NCI-H1105 treated with DMSO at 0.1 percent for 48 hours (cell line): ENCODE measurements at regions not wholly inside any gene's neighbourhood (a gene's known extent, or its start where the extent isn't known, plus 50 kb on each side); places are given as distances from the start of the nearest gene placed in this dataset.

Source experiments
- DNase-seq: peaks from one replicate; lab custom pipeline; 2025; lab: John Stamatoyannopoulos, UW

- no peak for DNase-seq
These were observed 448.6 kb upstream of the CDH4 start for GRCh38 chr20:60803335-60804055.

- DNase-seq = no peak
These were observed 447.7 kb upstream of the CDH4 start for GRCh38 chr20:60804240-60804917.

GRCh38 chr20:60804918-60805630 lies 447.0 kb upstream of the CDH4 start:
- DNase-seq = no peak

GRCh38 chr20:60806354-60806753 lies 445.7 kb upstream of the CDH4 start:
- no peak for DNase-seq

GRCh38 chr20:60806824-60807223 lies 445.2 kb upstream of the CDH4 start:
- no peak for DNase-seq

GRCh38 chr20:60808003-60808672 lies 443.9 kb upstream of the CDH4 start:
- DNase-seq = no peak

- DNase-seq = no peak
These were observed 443.4 kb upstream of the CDH4 start for GRCh38 chr20:60808701-60809100.

- no peak for DNase-seq
These were observed 441.5 kb upstream of the CDH4 start for GRCh38 chr20:60810561-60810960.

GRCh38 chr20:60812561-60812960 lies 439.5 kb upstream of the CDH4 start:
- DNase-seq = no peak

GRCh38 chr20:60813066-60813465 lies 439.0 kb upstream of the CDH4 start:
- DNase-seq = no peak

GRCh38 chr20:60815656-60816055 lies 436.4 kb upstream of the CDH4 start:
- DNase-seq = no peak

- DNase-seq = no peak
These were observed 435.2 kb upstream of the CDH4 start for GRCh38 chr20:60816901-60817300.

- no peak for DNase-seq
These were observed 434.2 kb upstream of the CDH4 start for GRCh38 chr20:60817891-60818290.

GRCh38 chr20:60819511-60819910 lies 432.6 kb upstream of the CDH4 start:
- DNase-seq = no peak

- DNase-seq = no peak
These were observed 431.9 kb upstream of the CDH4 start for GRCh38 chr20:60820149-60820548.

GRCh38 chr20:60820918-60821317 lies 431.1 kb upstream of the CDH4 start:
- no peak for DNase-seq

- no peak for DNase-seq
These were observed 429.1 kb upstream of the CDH4 start for GRCh38 chr20:60822699-60823607.

- DNase-seq = no peak
These were observed 416.2 kb upstream of the CDH4 start for GRCh38 chr20:60835876-60836275.

- no peak for DNase-seq
These were observed 414.8 kb upstream of the CDH4 start for GRCh38 chr20:60837173-60837770.

- no peak for DNase-seq
These were observed 413.8 kb upstream of the CDH4 start for GRCh38 chr20:60838297-60838696.

GRCh38 chr20:60840971-60841370 lies 411.1 kb upstream of the CDH4 start:
- no peak for DNase-seq
